Prostate gland (tissue), 2 donors: ENCODE measurements at regions not wholly inside any gene's neighbourhood (a gene's known extent, or its start where the extent isn't known, plus 50 kb on each side); places are given as distances from the start of the nearest gene placed in this dataset.

Experiments
- DNase-seq: peaks from one replicate; pipeline ENCODE4 v3.0.0-alpha.2; 2019; ENCODE audit warnings: low spot score
- H3K27ac ChIP-seq, 2 donors: fragments of 200-600 bp; sonication (generic); 2 replicates each; pipeline ENCODE4 v1.5.1; 2017 to 2019
- H3K27me3 ChIP-seq: fragments of 200-600 bp; sonication (generic); replicated peaks from 2 replicates; pipeline ENCODE4 v1.5.1; 2019; ENCODE audit not compliant: insufficient read depth
- H3K36me3 ChIP-seq, 2 donors: fragments of 200-600 bp; sonication (generic); 1 replicate in 1 of 2; 2 replicates in 1 of 2; pipeline versions ENCODE4 v1.5.1 to v1.8.1; 2017 to 2019
- H3K4me1 ChIP-seq: fragments of 200-600 bp; sonication (generic); replicated peaks from 2 replicates; pipeline ENCODE4 v1.5.1; 2019
- H3K4me3 ChIP-seq, 2 donors: fragments of 200-600 bp; sonication (generic); 2 replicates each; pipeline ENCODE4 v1.5.1; 2017 to 2019
- H3K9me3 ChIP-seq: fragments of 200-600 bp; sonication (generic); 2 replicates; pipeline ENCODE4 v1.5.1; 2017
- POLR2A ChIP-seq: fragments of 450-650 bp; IDR thresholded peaks from one replicate; pipeline ENCODE4 v1.6.1; 2016; ENCODE audit warnings: antibody characterized with exemption, mild to moderate bottlenecking
- POLR2AphosphoS5 ChIP-seq: sonication (generic); formaldehyde crosslinking; IDR thresholded peaks from one replicate; pipeline ENCODE4 v1.6.1; 2017; ENCODE audit warnings: antibody characterized with exemption
- WGBS: methylation state at CpG from one replicate; pipeline ENCODE4 v1.1.5; 2018; 5-methylcytosine and 5-hydroxymethylcytosine counted together
- intact Hi-C: fragments of 100-400 bp; cut with DNase I; formaldehyde crosslinking; loops from one replicate; pipeline ENCODE4 v1.14.2; 2022
- TF ChIP-seq, protein P1 (sequence below), 4 experiments: fragments of 200-600 bp in 2 of 4; fragments of 450-650 bp in 2 of 4; sonication (generic) in 2 of 4; IDR thresholded peaks; 1 replicate in 3 of 4; 2 replicates in 1 of 4; pipeline ENCODE4 v1.5.1; 2016 to 2019; ENCODE audit warnings: antibody characterized with exemption in 4 of 4, mild to moderate bottlenecking in 2 of 4, moderate library complexity in 2 of 4

DNA sequence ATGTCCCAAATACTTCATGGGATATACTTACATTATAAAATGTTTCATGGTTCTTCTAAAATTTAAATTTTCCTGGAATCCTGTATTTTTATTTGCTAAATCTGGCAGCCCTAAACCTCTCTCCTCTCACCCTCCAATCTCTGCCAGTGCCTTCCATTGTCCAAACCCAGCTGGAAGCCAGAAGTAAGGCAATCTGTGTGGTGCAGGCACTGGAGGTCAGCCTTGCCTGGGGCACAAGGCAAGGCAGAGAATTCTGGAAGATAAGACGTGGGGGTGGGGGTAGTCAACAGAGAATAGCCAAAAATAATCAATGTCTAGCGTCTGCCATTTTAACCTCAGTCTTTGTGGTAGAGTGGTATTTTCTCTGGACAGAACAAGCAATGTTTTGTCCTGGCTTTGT lies 381.7 kb downstream of the GPAM start:
- intact Hi-C loops = no loop called here
- H3K9me3 ChIP-seq = no peaks in the 10 kb centered on the region
- WGBS = 81% methylated on average over 2 of the region's 2 CpGs
- no peak overlapping the region for H3K4me3 ChIP-seq
- no peaks in the 10 kb centered on the region for H3K4me1 ChIP-seq
- no peaks in the 10 kb centered on the region for H3K27me3 ChIP-seq
- H3K36me3 ChIP-seq = no peaks in the 10 kb centered on the region
- no peak overlapping the region for H3K27ac ChIP-seq
- TF ChIP-seq POLR2A (no peak), POLR2AphosphoS5 (no peak)
- TF ChIP-seq, protein P1, sequence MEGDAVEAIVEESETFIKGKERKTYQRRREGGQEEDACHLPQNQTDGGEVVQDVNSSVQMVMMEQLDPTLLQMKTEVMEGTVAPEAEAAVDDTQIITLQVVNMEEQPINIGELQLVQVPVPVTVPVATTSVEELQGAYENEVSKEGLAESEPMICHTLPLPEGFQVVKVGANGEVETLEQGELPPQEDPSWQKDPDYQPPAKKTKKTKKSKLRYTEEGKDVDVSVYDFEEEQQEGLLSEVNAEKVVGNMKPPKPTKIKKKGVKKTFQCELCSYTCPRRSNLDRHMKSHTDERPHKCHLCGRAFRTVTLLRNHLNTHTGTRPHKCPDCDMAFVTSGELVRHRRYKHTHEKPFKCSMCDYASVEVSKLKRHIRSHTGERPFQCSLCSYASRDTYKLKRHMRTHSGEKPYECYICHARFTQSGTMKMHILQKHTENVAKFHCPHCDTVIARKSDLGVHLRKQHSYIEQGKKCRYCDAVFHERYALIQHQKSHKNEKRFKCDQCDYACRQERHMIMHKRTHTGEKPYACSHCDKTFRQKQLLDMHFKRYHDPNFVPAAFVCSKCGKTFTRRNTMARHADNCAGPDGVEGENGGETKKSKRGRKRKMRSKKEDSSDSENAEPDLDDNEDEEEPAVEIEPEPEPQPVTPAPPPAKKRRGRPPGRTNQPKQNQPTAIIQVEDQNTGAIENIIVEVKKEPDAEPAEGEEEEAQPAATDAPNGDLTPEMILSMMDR (IDR thresholded peaks at IDR 0.05) = no peak
- DNase-seq = no peak

DNA sequence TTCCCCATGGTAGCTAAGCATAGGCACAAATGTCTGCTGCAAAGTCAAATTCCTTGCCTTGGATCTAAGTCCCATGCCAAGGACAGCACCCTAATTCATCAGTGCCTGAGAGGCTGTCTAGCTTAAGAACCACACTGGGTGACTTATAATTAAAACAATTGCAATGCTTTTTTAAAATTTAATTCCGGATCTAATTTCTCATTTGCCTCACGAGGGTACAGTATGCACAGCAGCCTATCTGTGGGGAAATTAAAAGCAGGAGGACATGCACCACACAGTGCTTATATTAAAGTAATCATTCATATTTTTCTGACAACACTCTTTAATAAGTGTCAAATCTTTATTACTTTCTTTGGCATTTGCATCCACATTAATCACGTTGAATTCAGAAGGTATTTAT lies 378.8 kb downstream of the GPAM start:
- no peak for TF ChIP-seq POLR2A
- TF ChIP-seq, protein P1 (IDR thresholded peaks at IDR 0.05) = no peak
- TF ChIP-seq POLR2AphosphoS5 = no peak
- H3K9me3 ChIP-seq = no peaks in the 10 kb centered on the region
- H3K4me1 ChIP-seq = no peaks in the 10 kb centered on the region
- DNase-seq = no peak
- intact Hi-C loops = no loop called here
- no peak overlapping the region for H3K27ac ChIP-seq
- WGBS = 57% methylated on average over 3 of the region's 3 CpGs
- no peaks in the 10 kb centered on the region for H3K27me3 ChIP-seq
- H3K4me3 ChIP-seq = no peak overlapping the region
- H3K36me3 ChIP-seq = no peaks in the 10 kb centered on the region

DNA sequence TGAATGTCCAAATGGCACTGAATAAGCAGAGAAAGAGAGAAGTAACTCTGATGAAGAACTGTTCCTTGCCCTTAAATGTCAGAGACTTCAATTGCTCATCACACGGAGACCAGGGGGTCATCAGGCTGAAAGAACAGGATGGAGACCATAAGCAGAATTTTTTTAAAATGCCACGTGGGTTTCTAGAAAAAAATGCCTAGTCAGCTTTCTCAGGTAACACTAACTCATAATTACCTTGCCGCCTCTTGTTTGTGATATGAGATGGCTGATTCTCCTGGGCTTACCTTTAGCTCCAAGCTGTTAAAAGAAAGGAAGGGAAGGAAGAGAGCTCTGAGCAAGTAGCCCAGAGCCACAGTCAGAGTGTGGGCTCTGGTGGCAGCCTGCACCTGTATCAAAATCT lies 372.0 kb downstream of the GPAM start:
- 79% methylated on average over 3 of the region's 3 CpGs for WGBS
- Histone ChIP-seq H3K9me3 (no peaks in the 10 kb centered on the region), H3K4me3 (no peak overlapping the region), H3K4me1 (no peaks in the 10 kb centered on the region), H3K27me3 (no peaks in the 10 kb centered on the region), H3K36me3 (no peaks in the 10 kb centered on the region), H3K27ac (no peak overlapping the region)
- no peak for DNase-seq
- TF ChIP-seq POLR2AphosphoS5 = no peak
- no peak for TF ChIP-seq POLR2A
- TF ChIP-seq, protein P1 (IDR thresholded peaks at IDR 0.05) = no peak
- intact Hi-C loops = no loop called here

DNA sequence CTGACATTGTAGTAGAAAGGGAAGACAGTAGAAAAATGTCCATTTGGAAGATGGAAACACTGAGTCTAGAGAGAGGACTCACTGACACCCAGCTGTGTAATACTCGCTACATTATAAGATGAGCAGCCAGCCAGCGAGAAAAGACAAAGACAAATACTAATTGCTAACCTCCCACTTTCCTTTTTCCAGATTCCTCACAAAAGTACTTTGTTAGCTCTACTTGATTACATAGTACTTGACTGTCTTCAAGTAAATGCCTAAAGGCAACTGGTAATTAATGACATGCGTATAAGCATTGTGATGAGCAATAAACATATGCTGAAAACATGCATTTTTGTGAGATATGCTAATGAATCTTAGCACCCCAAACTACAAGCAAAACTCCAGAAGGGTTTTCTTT lies 363.1 kb downstream of the GPAM start:
- DNase-seq = no peak
- Histone ChIP-seq H3K4me3 (no peak overlapping the region), H3K36me3 (no peaks in the 10 kb centered on the region), H3K27ac (no peak overlapping the region), H3K9me3 (no peaks in the 10 kb centered on the region), H3K27me3 (no peaks in the 10 kb centered on the region), H3K4me1 (no peaks in the 10 kb centered on the region)
- TF ChIP-seq POLR2A (no peak), POLR2AphosphoS5 (no peak)
- TF ChIP-seq, protein P1 (IDR thresholded peaks at IDR 0.05) = no peak
- WGBS = 88% methylated on average over 3 of the region's 3 CpGs
- intact Hi-C loops = no loop called here

- WGBS = 73% methylated on average over 2 of the region's 2 CpGs
- intact Hi-C loops = no loop called here
- Histone ChIP-seq H3K27ac (no peak overlapping the region), H3K4me1 (no peaks in the 10 kb centered on the region), H3K9me3 (no peaks in the 10 kb centered on the region), H3K4me3 (no peak overlapping the region), H3K36me3 (no peaks in the 10 kb centered on the region), H3K27me3 (no peaks in the 10 kb centered on the region)
- no peak for DNase-seq
- TF ChIP-seq POLR2AphosphoS5 = no peak
Observed at GRCh38 chr10:111821871-111822270, 361.7 kb downstream of the GPAM start.
